ENCODE measurements at regions not wholly inside any gene's neighbourhood (a gene's known extent, or its start where the extent isn't known, plus 50 kb on each side); places are given as distances from the start of the nearest gene placed in this dataset.

GRCh38 chr5:23675456-23675855, 168.0 kb downstream of the PRDM9 start:
- Histone ChIP-seq H3K27me3 (ENCODE audit: insufficient read depth, poor library complexity, severe bottlenecking) (no peaks in the 10 kb centered on the region), H3K4me3 (replicated peaks; ENCODE audit: insufficient read depth, low read length) (no peak overlapping the region), H3K27ac (replicated peaks) (no peak overlapping the region)
- no peak for DNase-seq (ENCODE audit: low read depth in 1 of 2, low spot score in 1 of 2)
- TF ChIP-seq SPI1 (IDR thresholded peaks at IDR 0.05; ENCODE audit: borderline replicate concordance, low read depth), result no peak

- Histone ChIP-seq H3K4me3 (replicated peaks; ENCODE audit: insufficient read depth, low read length) (no peak overlapping the region), H3K27me3 (ENCODE audit: insufficient read depth, poor library complexity, severe bottlenecking) (no peaks in the 10 kb centered on the region), H3K27ac (replicated peaks) (no peak overlapping the region)
- TF ChIP-seq REST (IDR thresholded peaks at IDR 0.05; ENCODE audit: insufficient replicate concordance, low read depth), result no peak
- TF ChIP-seq SPI1 (IDR thresholded peaks at IDR 0.05; ENCODE audit: borderline replicate concordance, low read depth), result no peak
- no peak for TF ChIP-seq POLR2AphosphoS5 (IDR thresholded peaks at IDR 0.05; ENCODE audit: low read depth)
- no peak for TF ChIP-seq GABPA (IDR thresholded peaks at IDR 0.05; ENCODE audit: low read depth)
- no peak for TF ChIP-seq CTCF (IDR thresholded peaks at IDR 0.05; ENCODE audit: insufficient read depth, low read length)
- no peak for DNase-seq (ENCODE audit: low read depth in 1 of 2, low spot score in 1 of 2)
Measured at GRCh38 chr5:23677996-23678395, 170.6 kb downstream of the PRDM9 start.

GRCh38 chr5:23684103-23684502, 176.7 kb downstream of the PRDM9 start:
- DNase-seq (ENCODE audit: low read depth in 1 of 2, low spot score in 1 of 2), result no peak
- TF ChIP-seq SPI1 (IDR thresholded peaks at IDR 0.05; ENCODE audit: borderline replicate concordance, low read depth) (no peak), GABPA (IDR thresholded peaks at IDR 0.05; ENCODE audit: low read depth) (no peak), CTCF (IDR thresholded peaks at IDR 0.05; ENCODE audit: insufficient read depth, low read length) (no peak), POLR2AphosphoS5 (IDR thresholded peaks at IDR 0.05; ENCODE audit: low read depth) (no peak), REST (IDR thresholded peaks at IDR 0.05; ENCODE audit: insufficient replicate concordance, low read depth) (no peak)
- Histone ChIP-seq H3K27me3 (ENCODE audit: insufficient read depth, poor library complexity, severe bottlenecking) (no peaks in the 10 kb centered on the region), H3K4me3 (replicated peaks; ENCODE audit: insufficient read depth, low read length) (no peak overlapping the region), H3K27ac (replicated peaks) (no peak overlapping the region)

- H3K27me3 ChIP-seq (ENCODE audit: insufficient read depth, poor library complexity, severe bottlenecking), result no peaks in the 10 kb centered on the region
- H3K27ac ChIP-seq (replicated peaks), result no peak overlapping the region
- TF ChIP-seq REST (IDR thresholded peaks at IDR 0.05; ENCODE audit: insufficient replicate concordance, low read depth) (no peak), SPI1 (IDR thresholded peaks at IDR 0.05; ENCODE audit: borderline replicate concordance, low read depth) (no peak)
- no peak for DNase-seq (ENCODE audit: low read depth in 1 of 2, low spot score in 1 of 2)
- H3K4me3 ChIP-seq (replicated peaks; ENCODE audit: insufficient read depth, low read length), result no peak overlapping the region
Measured at GRCh38 chr5:23703940-23704855, 196.8 kb downstream of the PRDM9 start.

Measured in HL-60 (cell line).